ENCODE measurements at regions not wholly inside any gene's neighbourhood (a gene's known extent, or its start where the extent isn't known, plus 50 kb on each side); places are given as distances from the start of the nearest gene placed in this dataset.

DNA sequence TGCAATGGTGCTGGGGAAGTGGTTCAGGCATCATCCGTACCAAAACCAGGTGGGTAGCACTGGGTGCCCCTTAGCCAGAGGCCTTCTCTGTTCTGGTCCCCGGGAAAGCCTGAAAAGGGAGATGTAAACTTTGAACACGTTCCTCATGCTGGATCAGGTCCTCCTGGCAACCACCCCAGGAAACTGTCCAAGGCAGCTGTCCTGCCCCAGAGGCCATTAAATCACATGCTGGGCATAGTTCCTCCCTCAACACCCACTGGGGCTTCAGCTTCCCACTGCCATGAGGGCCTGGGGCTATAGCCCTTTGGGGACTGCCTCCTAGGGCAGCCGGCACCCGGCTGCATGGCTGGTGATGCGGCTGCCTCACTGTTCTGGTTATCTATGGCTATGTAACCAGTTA is 228.9 kb upstream of the MVB12B start:
- no peak for TF ChIP-seq CTCF (conservative IDR thresholded peaks at IDR 0.05; ENCODE audit: control insufficient read depth, insufficient read depth, low read depth, low read length)
- no peak for DNase-seq (ENCODE audit: low read depth)
- no peak overlapping the region for H3K4me3 ChIP-seq (ENCODE audit: control insufficient read depth, low read depth, low read length)

GRCh38 chr9:126106404-126106803 is 220.2 kb upstream of the MVB12B start:
- no peak for DNase-seq (ENCODE audit: low read depth)
- H3K4me3 ChIP-seq (ENCODE audit: control insufficient read depth, low read depth, low read length) = no peak overlapping the region
- TF ChIP-seq CTCF (conservative IDR thresholded peaks at IDR 0.05; ENCODE audit: control insufficient read depth, insufficient read depth, low read depth, low read length) = no peak

GRCh38 chr9:126107693-126108092 is 218.9 kb upstream of the MVB12B start:
- no peak for TF ChIP-seq CTCF (conservative IDR thresholded peaks at IDR 0.05; ENCODE audit: control insufficient read depth, insufficient read depth, low read depth, low read length)
- H3K4me3 ChIP-seq (ENCODE audit: control insufficient read depth, low read depth, low read length) = no peak overlapping the region
- DNase-seq (ENCODE audit: low read depth) = no peak

GRCh38 chr9:126108240-126108639 is 218.4 kb upstream of the MVB12B start:
- no peak for TF ChIP-seq CTCF (conservative IDR thresholded peaks at IDR 0.05; ENCODE audit: control insufficient read depth, insufficient read depth, low read depth, low read length)
- no peak overlapping the region for H3K4me3 ChIP-seq (ENCODE audit: control insufficient read depth, low read depth, low read length)
- DNase-seq (ENCODE audit: low read depth) = no peak

- no peak for DNase-seq (ENCODE audit: low read depth)
- H3K4me3 ChIP-seq (ENCODE audit: control insufficient read depth, low read depth, low read length) = no peak overlapping the region
- no peak for TF ChIP-seq CTCF (conservative IDR thresholded peaks at IDR 0.05; ENCODE audit: control insufficient read depth, insufficient read depth, low read depth, low read length)
These were observed 217.1 kb upstream of the MVB12B start for GRCh38 chr9:126109575-126109974.

GRCh38 chr9:126111556-126111955 is 215.1 kb upstream of the MVB12B start:
- TF ChIP-seq CTCF (conservative IDR thresholded peaks at IDR 0.05; ENCODE audit: control insufficient read depth, insufficient read depth, low read depth, low read length) = no peak
- no peak overlapping the region for H3K4me3 ChIP-seq (ENCODE audit: control insufficient read depth, low read depth, low read length)
- no peak for DNase-seq (ENCODE audit: low read depth)

DNA sequence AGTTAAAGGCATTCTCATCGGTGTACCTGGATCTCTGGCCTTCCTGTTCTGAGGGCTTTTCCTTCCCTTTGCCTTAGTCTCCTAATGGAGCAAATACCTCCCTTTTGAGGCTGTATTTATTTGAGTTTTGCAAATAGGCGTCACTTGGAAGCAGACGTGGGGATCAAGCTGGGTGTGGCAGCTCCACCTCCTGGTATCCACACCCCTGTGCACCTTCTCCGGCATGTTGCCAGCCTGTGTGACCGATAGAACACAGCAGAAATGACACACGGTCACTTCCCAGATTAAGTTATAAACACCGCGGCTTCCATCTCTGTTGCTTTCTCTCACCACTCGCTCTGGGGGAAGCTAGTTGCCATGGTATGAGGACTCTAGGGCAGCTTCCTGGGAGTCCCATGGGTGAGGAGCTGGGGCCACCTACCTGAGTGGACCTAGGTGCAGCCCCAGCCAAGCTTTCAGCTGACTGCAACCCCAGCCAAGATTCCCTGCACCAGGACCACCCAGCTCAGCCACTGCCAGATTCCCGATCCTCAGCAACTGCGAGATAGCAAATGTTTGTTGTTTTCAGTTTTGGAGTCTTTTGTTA is 214.4 kb upstream of the MVB12B start:
- no peak for DNase-seq (ENCODE audit: low read depth)
- no peak for TF ChIP-seq CTCF (conservative IDR thresholded peaks at IDR 0.05; ENCODE audit: control insufficient read depth, insufficient read depth, low read depth, low read length)
- H3K4me3 ChIP-seq (ENCODE audit: control insufficient read depth, low read depth, low read length) = no peak overlapping the region

All from fibroblast of mammary gland (primary cell).